ENCODE measurements at regions not wholly inside any gene's neighbourhood (a gene's known extent, or its start where the extent isn't known, plus 50 kb on each side); places are given as distances from the start of the nearest gene placed in this dataset.

DNA sequence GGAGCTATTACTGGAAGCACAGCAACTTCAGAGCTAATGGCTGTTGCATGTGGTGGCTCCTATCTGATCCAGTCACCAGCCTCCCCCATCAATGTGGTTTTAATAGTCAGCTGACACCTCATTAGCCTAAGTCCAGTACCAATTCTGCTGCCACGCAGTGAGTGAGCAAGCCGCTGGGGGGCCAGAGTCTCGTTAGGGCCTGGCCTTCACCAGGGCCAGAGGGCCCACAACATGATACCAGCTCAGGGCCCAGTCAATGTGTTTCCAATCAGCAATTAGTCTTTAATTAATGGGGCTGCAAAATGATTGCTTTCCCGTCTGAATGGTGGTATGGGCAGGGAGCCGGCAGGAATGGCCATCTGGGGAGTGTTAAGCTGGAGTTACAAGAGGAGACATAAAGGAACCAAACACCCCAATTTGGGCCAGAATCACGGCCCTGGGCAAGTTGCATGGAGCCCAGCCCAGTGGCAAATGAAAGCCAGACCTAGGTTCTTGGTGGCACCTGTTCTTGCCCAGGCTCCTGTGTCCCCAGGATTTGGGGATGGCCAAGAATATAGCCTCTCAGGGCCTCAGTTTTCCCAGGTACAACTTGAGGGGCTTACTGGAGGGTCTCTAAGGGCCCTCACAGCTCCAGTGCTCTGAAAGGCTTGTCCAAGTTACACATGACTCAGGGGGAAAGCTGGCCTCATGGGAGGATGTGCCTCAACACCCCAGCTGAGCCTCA, 119.2 kb downstream of the EFNB1 start:
- H3K9me1 ChIP-seq (replicated peaks; ENCODE audit: control insufficient read depth, extremely low read depth, insufficient read depth, low read length), result no peaks in the 10 kb centered on the region
- no peaks in the 10 kb centered on the region for H4K20me1 ChIP-seq (replicated peaks; ENCODE audit: control insufficient read depth, extremely low read depth, insufficient read depth, low read length)
- CTCF ChIA-PET, result interaction anchor here (1.7 kb wide), 1 partner anchor 120 kb away, joined by 7 read pairs; no protein-coding TSS in a partner anchor
- TF ChIP-seq CTCF (IDR thresholded peaks at IDR 0.05; ENCODE audit: extremely low read depth in 1 of 2, insufficient read depth in 1 of 2, low read depth in 1 of 2, low read length in 2 of 2), result no peak
- no peak for TF ChIP-seq POLR2A (IDR thresholded peaks at IDR 0.05; ENCODE audit: low read depth, low read length)
- no peak for TF ChIP-seq EZH2 (IDR thresholded peaks at IDR 0.05; ENCODE audit: borderline replicate concordance, low read depth, low read length, severe bottlenecking)
- TF ChIP-seq JUN (IDR thresholded peaks at IDR 0.05; ENCODE audit: borderline replicate concordance, insufficient read depth, insufficient read length, low read depth), result no peak
- TF ChIP-seq, protein P1, sequence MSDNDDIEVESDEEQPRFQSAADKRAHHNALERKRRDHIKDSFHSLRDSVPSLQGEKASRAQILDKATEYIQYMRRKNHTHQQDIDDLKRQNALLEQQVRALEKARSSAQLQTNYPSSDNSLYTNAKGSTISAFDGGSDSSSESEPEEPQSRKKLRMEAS (IDR thresholded peaks at IDR 0.05; ENCODE audit: insufficient read depth, insufficient read length), result no peak
- TF ChIP-seq MYC (IDR thresholded peaks at IDR 0.05; ENCODE audit: low read depth, low read length), result no peak
- TF ChIP-seq GATA2 (IDR thresholded peaks at IDR 0.05; ENCODE audit: insufficient read depth, insufficient read length, low read depth, low read length), result no peak
- no peak for TF ChIP-seq FOS (IDR thresholded peaks at IDR 0.05; ENCODE audit: borderline replicate concordance, insufficient read depth, low read length)
- no peak for TF ChIP-seq POLR2AphosphoS5 (IDR thresholded peaks at IDR 0.05; ENCODE audit: insufficient read depth, low read depth, low read length)
- no peak for DNase-seq (ENCODE audit: low read depth, low spot score)
- no peaks in the 10 kb centered on the region for H3K79me2 ChIP-seq (ENCODE audit: control insufficient read depth, insufficient read depth, low read length)
- H3K4me3 ChIP-seq (replicated peaks in 1 of 3; ENCODE audit: insufficient read depth in 1 of 3, low read depth in 1 of 3, low read length in 3 of 3), result no peak overlapping the region
- FAIRE-seq, result no peak
- no peak overlapping the region for H3K9ac ChIP-seq (replicated peaks; ENCODE audit: extremely low read depth, insufficient read depth, low read length)
- no peak overlapping the region for H2AFZ ChIP-seq (ENCODE audit: low read depth, low read length)
- no peak overlapping the region for H3K27ac ChIP-seq (ENCODE audit: insufficient read depth, low read depth, low read length)
- H3K4me2 ChIP-seq (ENCODE audit: insufficient read depth, low read length), result no peak overlapping the region
- POLR2A ChIA-PET, result no interaction called here
- dilution Hi-C loops (cut with MboI; ENCODE audit: extremely low pct_ligation_motif_present, low sequenced_read_pairs) (no loop called here), intact Hi-C loops (cut with micrococcal nuclease) (loop anchor here (2.0 to 5.0 kb wide), 2 partner anchors 49 to 53 kb away; no protein-coding TSS in a partner anchor)
- H3K9me3 ChIP-seq (replicated peaks; ENCODE audit: control insufficient read depth, insufficient read depth, low read length), result no peaks in the 10 kb centered on the region
- peaks cover 9% of the 10 kb centered on the region for H3K4me1 ChIP-seq (ENCODE audit: control insufficient read depth, extremely low read depth, insufficient read depth, low read length)
- no peaks in the 10 kb centered on the region for H3K27me3 ChIP-seq (ENCODE audit: control insufficient read depth in 2 of 2, insufficient read depth in 2 of 2, low read length in 2 of 2)
- H3K36me3 ChIP-seq (ENCODE audit: control insufficient read depth in 2 of 2, extremely low read depth in 1 of 2, insufficient read depth in 2 of 2, low read length in 2 of 2), result no peaks in the 10 kb centered on the region
- no TSS peak for BruUV-seq (replicated peaks)

Measured in endothelial cell of umbilical vein (primary cell).